Activated CD4-positive, alpha-beta T cell treated with anti-CD3 and anti-CD28 coated beads, Interleukin-2, Interleukin-4, amounts not matched to agents 100 ng/mL and 50 ng/mL, durations not matched to agents 16 hours and 8 hours (primary cell): ENCODE measurements at regions not wholly inside any gene's neighbourhood (a gene's known extent, or its start where the extent isn't known, plus 50 kb on each side); places are given as distances from the start of the nearest gene placed in this dataset.
"Not testable (repeated sequence)": the region's sequence is repeated elsewhere in the genome, so short reads cannot be mapped to it uniquely, and the experiment has no call there.

ENCODE experiments used
- DNase-seq: peaks from one replicate; pipeline ENCODE4 v3.0.0-alpha.2; 2020; ENCODE audit warnings: low spot score

GRCh38 chr5:17690473-17690872 is 56.2 kb downstream of the TAF11L14 start:
- no peak for DNase-seq

- no peak for DNase-seq
Measured at GRCh38 chr5:17691762-17692161, 57.5 kb downstream of the TAF11L14 start.

GRCh38 chr5:17694371-17694770 is 60.1 kb downstream of the TAF11L14 start:
- no peak for DNase-seq

GRCh38 chr5:17694914-17695313 is 60.7 kb downstream of the TAF11L14 start:
- DNase-seq: no peak

GRCh38 chr5:17696627-17697026 is 62.4 kb downstream of the TAF11L14 start:
- DNase-seq: no peak

- DNase-seq: no peak
Measured at GRCh38 chr5:17697671-17698070, 63.4 kb downstream of the TAF11L14 start.

- DNase-seq: no peak
Measured at GRCh38 chr5:17709011-17709710, 74.9 kb downstream of the TAF11L14 start.

- DNase-seq: no peak
Measured at GRCh38 chr5:17713301-17713700, 79.0 kb downstream of the TAF11L14 start.

GRCh38 chr5:17714186-17714585 is 79.9 kb downstream of the TAF11L14 start:
- DNase-seq: no peak

GRCh38 chr5:17719592-17719991 is 85.3 kb downstream of the TAF11L14 start:
- DNase-seq: no peak

GRCh38 chr5:17720071-17720470 is 85.8 kb downstream of the TAF11L14 start:
- no peak for DNase-seq

- no peak for DNase-seq
Measured at GRCh38 chr5:17723876-17724275, 89.6 kb downstream of the TAF11L14 start.

- DNase-seq: no peak
Measured at GRCh38 chr5:17727098-17727497, 92.8 kb downstream of the TAF11L14 start.

- no peak for DNase-seq
Measured at GRCh38 chr5:17730421-17730820, 96.2 kb downstream of the TAF11L14 start.

- no peak for DNase-seq
Measured at GRCh38 chr5:17732351-17732923, 98.2 kb downstream of the TAF11L14 start.

- no peak for DNase-seq
Measured at GRCh38 chr5:17734011-17734410, 99.8 kb downstream of the TAF11L14 start.

- no peak for DNase-seq
Measured at GRCh38 chr5:17735761-17736160, 101.5 kb downstream of the TAF11L14 start.

- DNase-seq: no peak
Measured at GRCh38 chr5:17737092-17737491, 102.8 kb downstream of the TAF11L14 start.

- DNase-seq: no peak
Measured at GRCh38 chr5:17738446-17738845, 104.2 kb downstream of the TAF11L14 start.

GRCh38 chr5:17743580-17744435 is 109.5 kb downstream of the TAF11L14 start:
- no peak for DNase-seq

GRCh38 chr5:17748201-17748600 is 113.9 kb downstream of the TAF11L14 start:
- DNase-seq: no peak

- no peak for DNase-seq
Measured at GRCh38 chr5:17748941-17749340, 114.7 kb downstream of the TAF11L14 start.

GRCh38 chr5:17755406-17755805 is 121.1 kb downstream of the TAF11L14 start:
- DNase-seq: not testable (repeated sequence)
